HG03442 (cell line): ENCODE measurements at regions not wholly inside any gene's neighbourhood (a gene's known extent, or its start where the extent isn't known, plus 50 kb on each side); places are given as distances from the start of the nearest gene placed in this dataset.
"Not testable (repeated sequence)": the region's sequence is repeated elsewhere in the genome, so short reads cannot be mapped to it uniquely, and the experiment has no call there.

Source experiments
- ATAC-seq: cut with Tn5 transposase; IDR thresholded peaks from one replicate; pipeline ENCODE4 v1.9.1; 2021; ENCODE audit warnings: mild to moderate bottlenecking, moderate library complexity; ENCODE audit not compliant: unreplicated experiment

DNA sequence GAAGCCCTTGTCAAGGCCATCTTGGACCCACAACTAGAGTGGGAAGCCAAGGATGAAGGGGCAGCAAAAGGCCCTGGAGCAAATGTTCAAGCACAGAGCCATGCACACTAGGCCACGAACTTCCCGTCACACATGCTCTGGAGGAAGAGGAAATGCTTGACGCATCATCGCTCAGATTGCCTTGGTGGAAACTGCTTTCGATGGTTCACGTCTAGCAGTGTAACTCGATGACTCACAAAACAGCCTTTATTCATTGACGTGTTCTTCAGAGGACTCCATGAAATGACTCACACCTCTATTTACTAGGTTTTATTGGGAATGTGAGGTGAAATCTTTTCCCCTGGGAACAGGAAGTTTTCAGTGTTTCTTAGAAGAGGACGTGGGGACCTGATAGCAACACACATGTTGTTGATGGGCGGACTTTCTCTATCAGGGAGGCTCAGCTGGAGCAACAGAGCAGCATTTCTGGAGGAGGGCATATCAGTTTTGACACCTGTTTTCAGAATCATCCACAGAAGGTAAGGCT, 79.8 kb upstream of the FLT1 start:
- no peak for ATAC-seq

- ATAC-seq, result no peak
Observed at GRCh38 chr13:28573595-28574373, 78.9 kb upstream of the FLT1 start.

DNA sequence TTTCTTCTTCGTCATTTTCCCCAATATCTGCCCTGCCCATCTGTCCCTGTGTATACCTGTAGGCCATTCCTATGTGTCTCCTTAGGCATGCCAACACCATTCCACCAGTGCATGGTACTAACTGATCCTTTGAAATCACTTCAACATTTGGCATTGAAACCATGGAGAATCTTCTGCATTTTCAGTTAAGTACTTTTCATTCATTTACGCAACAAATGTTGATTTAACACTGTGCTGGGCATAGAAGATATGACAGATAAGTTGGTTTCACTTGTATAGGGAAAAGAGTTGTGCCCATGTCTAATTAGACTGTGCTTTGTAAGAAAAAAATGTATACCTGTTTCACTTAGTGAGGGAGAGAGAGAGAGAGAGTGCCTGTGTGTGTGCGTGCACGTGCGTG, 77.9 kb upstream of the FLT1 start:
- no peak for ATAC-seq

DNA sequence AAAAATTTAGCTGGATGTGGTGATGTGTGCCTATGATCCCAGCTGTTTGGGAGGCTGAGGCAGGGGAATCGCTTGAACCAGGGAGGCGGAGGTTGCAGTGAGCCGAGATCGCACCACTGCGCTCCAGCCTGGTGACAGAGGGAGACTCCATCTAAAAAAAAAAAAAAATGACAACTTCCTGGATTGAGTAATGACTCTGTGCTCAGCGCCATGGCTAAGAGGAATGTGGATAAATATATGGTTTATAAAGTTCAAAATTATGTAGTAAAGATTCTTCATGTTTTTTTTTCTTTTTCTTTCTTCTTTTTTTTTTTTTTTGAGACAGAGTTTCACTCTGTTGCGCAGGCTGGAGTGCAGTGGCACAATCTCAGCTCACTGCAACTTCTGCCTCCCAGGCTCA, 75.4 kb upstream of the FLT1 start:
- ATAC-seq, result not testable (repeated sequence)

- no peak for ATAC-seq
Observed at GRCh38 chr13:28569886-28570285, 75.0 kb upstream of the FLT1 start.

DNA sequence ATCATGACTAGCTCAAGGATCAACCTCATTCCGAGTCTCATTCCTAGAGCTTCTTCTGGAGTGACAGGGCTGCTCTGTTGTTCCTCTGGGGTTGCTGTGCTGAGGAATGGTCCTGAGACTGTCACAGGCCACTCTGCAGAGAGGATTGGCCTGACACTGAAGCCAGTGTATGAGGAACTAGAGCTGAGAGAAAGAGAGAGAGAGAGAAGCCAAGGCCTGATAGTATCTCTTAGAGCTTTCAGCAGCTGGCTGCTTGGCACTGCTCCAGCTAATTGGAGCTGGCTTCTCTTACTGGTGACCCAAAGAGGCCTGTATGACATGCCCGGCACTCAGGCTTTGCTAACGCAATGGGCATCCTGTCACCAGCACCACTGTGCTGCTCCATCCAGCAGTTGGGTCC, 73.4 kb upstream of the FLT1 start:
- no peak for ATAC-seq

DNA sequence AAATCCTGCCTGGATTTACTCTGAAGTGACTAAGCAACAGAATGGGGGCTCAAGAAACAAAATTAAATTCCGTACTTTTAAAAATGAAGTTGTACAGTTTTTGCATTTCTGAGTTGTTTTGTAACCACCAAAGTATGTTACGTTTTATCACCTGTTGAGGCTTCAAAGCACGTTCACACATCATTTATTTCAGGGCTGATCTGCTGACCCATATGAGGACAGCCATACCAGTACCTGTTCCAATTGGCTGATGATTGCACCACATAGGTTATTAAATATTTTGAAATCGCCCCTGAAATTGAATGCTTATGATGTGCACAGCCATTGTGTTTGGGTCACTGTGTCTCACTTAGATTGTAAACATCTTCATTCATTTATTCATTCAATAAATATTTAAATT, 72.0 kb upstream of the FLT1 start:
- ATAC-seq, result no peak

DNA sequence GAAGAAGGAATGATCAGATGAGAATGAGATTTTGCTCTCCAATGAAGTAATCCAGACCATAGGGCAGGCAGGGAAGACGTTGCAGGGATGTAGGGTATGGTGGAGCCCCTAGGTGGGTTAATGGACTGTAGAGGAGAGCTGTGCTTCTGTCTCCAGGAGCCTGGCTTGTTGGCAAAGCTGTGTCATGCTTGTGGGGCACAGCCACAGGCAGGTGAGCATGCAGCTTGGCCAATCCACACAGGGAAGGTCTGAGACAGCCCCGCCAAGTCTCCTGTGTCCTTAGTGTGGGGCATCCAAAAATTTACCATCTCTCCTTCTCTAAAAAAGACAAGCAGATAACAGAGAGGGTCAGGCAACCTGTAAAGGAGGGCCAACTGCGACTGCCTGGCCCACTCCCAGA, 71.4 kb upstream of the FLT1 start:
- ATAC-seq, result no peak

- ATAC-seq, result no peak
Observed at GRCh38 chr13:28564030-28564429, 69.1 kb upstream of the FLT1 start.

GRCh38 chr13:28563609-28564008, 68.7 kb upstream of the FLT1 start:
- ATAC-seq, result no peak

DNA sequence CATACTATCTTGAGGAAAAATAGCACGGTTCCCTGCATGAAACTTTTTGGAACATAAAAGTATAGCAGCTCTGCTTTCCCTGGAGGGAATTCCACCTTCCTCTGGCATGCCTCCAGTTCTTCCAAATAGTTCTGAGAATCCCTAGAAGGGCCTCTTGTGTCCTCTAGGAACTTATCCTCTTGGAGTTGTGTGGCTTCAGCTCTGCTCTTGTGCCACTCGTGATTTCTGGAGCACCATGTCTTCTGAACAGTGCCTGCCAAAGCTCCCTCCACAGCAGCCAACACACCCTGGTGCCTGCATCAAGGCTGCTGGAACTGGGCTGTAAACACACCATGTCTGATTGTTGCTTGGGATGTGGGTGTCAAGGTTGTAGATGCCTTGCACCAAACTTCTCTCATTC, 65.7 kb upstream of the FLT1 start:
- ATAC-seq, result no peak

DNA sequence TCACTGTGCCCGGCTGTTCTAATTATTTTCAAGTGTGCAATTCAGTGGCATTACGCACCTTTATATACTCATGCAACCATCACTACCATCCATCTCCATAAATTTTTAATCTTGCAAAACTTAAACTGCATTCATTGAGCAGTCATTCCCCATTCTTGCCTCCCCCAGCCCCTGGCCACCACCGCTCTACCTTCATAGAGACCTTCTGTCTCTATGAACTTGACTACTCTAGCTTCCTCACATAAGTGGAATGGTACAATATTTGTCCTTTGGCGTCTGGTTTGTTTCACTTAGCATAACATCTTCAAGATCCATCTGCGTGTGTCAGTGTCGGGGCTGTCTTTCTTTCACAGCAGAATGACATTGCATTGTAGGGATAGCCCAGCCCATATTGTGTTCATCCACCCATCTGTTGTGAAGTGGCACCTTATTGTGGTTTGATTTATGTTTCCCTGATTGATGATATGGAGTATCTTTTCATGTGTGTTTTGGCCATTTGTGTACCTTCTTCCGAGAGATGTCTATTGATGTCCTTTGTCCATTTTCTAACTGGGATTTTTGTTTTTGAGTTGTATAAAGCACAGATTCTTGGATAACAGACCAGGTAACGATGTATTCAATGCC, 64.8 kb upstream of the FLT1 start:
- no peak for ATAC-seq

- no peak for ATAC-seq
Observed at GRCh38 chr13:28558567-28558966, 63.6 kb upstream of the FLT1 start.

- no peak for ATAC-seq
Observed at GRCh38 chr13:28557725-28558520, 63.0 kb upstream of the FLT1 start.

DNA sequence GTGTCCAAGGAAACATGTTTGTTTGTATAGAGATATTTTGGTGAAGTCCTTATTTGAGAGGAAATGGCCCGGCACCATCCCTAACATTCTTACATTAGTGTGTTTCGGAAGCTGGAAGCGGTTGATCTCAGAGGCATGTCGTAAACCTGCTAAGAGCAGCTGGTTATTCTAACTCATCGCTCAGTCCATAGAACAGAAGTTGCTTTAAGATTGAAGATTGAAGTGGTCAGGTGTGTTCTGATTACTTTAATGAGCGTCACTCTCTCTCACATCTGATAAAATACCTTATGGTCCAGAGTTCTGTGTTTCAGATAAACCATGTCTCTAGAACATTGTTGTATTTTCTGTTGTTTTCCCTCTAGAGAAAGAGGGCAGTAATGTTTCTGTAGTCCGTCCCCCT, 60.2 kb upstream of the FLT1 start:
- no peak for ATAC-seq

DNA sequence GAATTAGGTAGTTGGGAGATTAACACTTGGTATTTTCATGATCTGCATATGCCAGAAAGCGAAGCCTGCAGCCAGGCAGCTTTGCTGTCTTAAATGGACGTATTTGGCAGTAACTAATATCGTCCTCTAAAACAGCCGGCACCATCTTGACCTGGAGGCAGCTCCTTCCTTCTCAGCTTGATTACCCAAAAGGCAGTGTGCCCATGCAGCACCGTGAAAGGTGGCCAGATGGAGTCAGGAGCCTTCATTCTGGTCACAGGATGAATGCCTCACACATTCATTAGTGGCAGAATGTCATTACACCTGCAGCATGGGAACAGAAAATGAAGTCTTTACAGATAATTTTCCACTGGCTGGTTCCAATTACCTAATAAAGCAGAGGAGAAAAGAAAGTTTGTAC, 59.0 kb upstream of the FLT1 start:
- ATAC-seq, result no peak

GRCh38 chr13:28552288-28552687, 57.4 kb upstream of the FLT1 start:
- no peak for ATAC-seq

DNA sequence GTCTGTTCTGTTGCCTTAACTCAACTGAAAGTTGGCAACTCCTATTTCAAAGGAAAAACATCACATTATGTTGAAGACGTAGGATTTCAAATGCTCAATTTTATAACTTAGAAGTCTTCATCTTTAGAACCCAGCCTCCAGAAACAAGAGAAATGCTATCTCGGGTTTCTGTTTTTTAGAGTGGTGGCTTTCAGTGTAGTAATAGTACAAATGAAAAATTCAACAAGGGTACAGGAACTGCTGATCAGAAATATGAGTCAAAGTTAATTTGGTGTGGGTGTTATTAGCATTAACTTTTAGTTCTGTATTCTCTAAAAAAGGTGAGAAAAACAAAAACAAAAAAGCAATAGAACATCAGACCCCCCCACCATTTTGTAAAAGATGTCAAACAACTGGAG, 56.6 kb upstream of the FLT1 start:
- ATAC-seq, result no peak

DNA sequence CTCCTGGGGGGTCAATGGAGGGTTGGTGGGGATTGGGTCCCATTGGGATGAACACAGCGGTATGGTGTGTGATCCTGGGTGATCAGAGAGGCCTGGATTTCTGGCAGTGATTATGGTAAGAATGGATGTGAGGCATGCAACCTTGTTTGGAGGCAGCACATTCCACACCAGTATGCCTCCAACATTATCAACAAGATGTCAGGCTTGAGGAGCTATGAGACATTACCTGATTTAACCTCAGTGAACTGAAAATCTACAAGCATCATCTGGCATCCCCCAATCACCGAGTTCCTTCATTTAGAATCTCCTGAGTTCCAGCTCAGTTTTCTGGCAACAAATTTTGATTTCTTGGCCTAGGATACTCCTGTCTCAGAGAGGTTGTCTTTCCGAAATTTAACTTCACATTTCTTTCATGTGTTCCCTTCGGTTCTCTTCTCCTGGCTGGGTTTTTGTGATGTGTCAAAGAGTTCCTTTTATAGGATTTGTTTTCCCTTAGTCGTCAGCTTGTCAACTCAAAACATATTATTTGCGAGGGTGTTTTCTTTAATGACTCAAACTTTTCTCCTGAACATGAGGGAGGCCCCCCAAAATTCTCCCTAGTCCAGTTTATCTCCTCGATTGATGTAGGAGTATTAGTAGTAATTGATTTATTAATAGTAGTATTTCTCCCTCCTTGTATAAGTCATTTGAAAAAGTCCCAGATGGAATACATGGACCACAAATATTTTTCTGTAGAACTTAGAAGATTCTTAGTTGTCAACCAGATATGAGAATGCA, 56.0 kb upstream of the FLT1 start:
- no peak for ATAC-seq

- ATAC-seq, result no peak
Observed at GRCh38 chr13:28550091-28550490, 55.2 kb upstream of the FLT1 start.

DNA sequence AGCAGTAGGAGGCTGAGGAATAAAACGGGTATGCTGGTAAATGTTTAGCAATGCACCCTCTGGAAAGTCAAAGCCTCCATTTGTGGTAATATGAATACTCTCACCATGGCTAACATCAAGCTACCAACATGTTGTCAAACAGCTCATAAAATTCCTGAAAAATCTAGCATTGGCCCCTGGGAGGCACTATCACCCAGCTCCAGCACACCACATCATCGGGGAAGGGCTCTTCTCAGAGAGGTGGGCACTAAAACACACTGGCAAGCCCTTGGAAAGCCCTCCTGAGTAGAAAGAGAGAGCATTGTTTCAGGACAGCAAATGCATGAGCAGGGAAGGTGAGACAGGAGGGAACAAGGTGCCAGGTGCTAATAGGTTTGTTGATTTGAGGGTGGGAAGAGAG, 53.9 kb upstream of the FLT1 start:
- ATAC-seq, result no peak
